NCI-H526 (cell line): ENCODE measurements at regions not wholly inside any gene's neighbourhood (a gene's known extent, or its start where the extent isn't known, plus 50 kb on each side); places are given as distances from the start of the nearest gene placed in this dataset.

ENCODE experiments used
- DNase-seq, 2 experiments: peaks; one replicate each; lab custom pipeline; 2025; lab: John Stamatoyannopoulos, UW

DNA sequence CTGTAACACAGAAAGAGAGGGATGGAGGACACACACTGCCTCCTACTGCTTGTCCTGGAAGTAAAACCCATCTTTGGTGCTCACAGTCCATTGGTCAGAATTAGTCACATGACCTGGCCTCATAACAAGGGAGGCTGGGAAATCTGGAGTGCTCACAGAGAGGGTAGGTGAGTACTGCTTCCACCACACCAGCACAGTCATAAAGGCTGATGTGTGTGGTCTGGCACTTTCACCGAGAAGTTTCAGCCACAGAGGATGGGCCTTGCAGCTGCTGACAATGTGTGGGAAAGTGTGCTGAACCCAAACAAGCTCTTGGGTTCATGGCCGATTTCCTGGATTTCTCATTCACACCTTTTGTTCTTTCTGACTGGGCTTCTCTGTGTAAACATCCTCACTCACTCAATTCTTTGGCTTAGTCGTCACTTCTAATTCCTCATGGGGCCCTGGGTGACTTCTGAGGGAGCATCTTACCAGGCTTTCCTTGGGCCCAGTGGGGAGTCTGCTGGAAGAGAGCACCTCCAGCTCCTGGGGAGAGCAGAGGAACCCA, 100.7 kb downstream of the ASB7 start:
- DNase-seq = no peak

DNA sequence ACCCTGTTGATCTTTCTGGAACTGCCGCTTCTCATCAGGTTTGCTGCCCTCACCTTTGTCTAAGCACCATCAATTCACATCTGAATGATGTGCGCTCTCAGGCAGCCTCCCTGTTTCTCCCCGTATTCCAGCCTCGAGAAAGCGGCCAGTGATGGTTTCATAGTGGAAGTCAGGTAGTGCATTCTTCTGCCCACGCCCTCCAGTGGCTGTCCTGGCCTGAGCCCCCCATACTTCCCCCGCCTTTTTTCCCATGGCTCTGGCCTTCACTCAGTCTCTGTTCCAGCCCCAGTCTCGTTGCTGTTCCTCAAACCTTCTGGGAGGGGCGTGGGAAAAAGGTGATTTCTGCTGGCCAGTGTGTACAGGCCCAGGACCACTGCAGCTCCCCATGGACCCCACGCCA, 101.3 kb downstream of the ASB7 start:
- no peak for DNase-seq

DNA sequence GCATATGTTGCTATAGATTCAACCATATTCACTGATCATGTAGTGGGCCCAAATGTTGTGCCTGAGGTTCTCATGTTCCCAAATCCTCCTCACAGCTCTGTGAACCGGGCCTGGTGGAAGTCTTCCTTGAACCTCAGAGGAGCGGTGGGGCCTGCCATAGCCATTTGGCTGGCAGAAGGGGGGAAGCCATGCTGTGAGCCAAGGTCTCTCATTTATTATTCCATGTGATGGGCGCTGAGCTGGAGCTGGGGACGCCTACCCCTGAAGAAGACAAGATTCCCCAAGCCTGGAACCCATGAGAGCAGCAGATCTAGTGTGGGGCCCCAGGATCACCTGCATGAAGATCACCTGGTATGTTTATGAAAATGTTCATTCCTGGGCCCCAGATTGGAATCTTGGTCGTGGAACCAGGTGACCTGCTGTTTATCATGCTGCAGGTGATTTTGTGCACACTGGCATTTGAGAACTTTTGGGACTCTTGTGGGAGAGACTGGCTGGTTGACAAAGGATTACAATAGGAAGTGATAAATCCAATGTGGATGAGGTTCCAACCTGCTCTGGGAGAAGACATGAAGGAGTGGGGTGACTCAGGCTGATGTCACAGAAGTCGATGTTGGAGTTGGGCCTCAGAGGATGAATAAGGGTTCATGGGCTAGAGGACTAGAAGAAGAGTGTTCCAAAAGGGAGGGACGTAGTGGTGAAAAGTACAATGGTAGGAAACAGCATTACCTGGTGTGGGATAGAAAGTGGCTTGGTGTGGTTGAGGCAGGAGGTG, 102.1 kb downstream of the ASB7 start:
- no peak for DNase-seq

DNA sequence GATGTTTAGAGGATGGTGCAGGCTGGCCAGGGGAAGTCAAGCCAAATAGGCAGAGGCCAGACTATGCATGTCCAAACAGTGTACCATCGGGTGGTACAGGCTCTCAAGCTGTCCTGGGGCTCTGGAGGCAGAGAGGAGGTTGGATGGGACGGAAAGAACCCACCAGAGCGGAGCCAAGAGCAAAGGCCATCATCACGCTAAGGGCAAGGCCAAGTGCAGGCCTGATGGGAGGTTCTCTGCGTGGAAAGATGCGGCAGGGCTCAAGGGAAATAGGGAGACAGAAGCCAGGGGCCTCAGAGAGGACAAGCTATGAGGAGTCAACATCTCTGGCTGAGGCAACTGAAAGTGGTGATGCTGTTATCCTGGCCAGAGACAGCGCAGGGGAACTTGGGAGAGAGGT, 102.7 kb downstream of the ASB7 start:
- no peak for DNase-seq

DNA sequence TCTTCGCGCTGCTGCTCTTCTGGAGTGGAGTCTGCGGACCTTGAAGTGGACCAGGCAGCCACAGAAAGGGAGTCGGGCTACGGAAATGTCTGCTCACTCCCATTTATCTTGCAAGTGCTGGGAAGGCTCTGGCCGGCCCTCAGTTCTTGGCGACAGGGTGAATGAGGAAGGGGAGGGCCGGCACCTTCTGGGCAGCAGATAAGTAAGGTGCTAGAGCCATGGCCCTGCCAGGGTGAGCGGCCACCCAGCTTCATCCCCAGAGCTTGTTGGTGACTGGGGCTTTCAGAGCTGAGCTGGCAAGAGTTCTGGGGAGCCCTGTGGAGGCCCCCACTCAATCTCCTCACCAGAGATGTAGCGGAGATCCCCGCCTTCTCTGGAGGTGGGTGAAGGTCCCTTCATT, 103.5 kb downstream of the ASB7 start:
- no peak for DNase-seq

DNA sequence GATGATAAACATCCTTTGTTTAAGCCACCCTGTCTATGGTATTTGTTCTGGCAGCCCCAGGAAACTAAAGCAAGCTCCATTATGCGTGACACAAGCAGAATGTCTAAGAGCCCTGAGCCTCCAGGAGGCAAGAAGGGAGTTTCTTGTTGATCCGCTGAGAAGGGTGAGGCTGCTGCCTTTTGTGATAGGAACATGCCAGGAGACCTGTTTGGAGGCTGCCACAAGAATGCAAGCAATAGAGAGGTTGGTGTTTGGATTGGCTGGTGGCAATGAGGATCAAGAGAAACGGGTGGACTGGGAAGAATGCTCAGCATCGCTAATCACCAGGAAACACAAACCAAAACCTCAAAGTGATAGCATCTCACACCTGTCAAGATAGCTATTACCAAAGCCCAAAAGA, 104.8 kb downstream of the ASB7 start:
- DNase-seq = no peak

DNA sequence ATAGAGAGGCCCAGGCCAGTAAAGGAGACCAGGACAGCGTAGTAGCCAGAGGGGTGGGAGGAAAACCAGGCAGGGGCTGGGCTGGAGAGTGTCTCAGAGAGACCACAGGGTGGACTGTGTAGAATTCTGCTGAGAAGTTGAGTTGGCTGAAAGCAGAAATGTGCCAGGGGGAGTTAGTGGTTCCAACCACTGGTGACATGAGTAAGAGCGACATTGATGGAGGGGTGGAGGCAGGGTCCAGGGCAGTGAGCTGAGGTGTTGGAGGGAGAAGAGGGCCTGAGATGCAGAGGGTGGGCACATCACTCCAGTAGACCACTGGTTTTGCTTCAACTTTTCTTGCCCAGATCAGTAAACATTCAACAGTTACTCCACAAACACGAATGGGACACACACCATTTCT, 106.5 kb downstream of the ASB7 start:
- DNase-seq = no peak

DNA sequence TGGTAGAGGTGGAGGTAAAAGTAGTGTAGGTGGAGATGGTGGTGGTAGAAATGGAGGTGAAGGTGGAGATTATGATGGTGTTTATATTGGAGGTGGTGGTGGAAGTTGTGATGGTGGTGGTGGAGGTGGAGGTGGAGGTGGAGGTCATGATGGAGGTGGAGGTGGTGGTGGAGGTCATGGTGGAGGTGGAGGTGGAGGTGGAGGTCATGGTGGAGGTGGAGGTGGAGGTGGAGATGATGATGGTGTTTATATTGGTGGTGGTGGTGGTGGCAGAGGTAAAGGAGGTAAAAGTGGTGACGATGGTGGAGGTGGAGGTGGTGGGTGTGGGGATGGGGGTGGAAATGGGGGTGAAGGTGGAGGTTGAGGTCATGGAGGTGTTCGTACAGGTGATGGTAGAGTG, 107.8 kb downstream of the ASB7 start:
- no peak for DNase-seq

DNA sequence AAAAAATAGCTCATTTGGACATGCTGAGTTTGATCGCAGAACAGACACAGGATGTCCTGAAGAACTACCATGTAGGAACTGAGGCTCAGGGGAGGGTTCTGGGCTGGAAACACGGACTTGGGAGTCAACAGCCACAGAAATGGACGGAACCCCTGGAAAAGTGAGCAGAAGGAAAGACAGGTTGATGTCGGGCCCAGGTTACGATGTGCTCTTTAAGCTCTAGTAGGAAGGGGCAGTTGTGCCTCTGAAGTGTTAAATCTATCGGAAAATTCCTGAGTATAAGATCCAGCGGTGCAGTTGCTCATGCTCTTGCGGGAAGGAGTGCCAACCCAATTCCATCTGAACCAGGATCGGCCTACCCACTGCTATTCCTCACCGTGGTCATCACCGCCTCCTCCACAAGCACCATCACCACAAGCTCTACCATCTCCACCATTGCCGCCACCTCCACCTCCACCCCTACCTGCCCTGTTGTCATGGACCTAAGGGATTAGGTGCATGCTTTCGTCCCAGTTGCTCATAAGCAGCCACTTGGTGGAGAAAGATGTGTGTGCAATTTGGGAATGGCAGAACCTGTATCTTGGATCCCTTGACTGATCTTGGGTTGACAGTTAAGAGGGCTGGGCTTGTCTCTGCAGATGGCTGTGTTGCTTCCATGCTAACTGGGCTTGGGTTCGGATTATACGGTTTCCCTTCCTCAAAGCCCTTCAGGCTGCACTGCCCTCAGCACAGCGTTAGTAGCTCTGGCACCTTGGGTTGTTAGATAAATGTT, 108.5 kb downstream of the ASB7 start:
- DNase-seq = no peak

DNA sequence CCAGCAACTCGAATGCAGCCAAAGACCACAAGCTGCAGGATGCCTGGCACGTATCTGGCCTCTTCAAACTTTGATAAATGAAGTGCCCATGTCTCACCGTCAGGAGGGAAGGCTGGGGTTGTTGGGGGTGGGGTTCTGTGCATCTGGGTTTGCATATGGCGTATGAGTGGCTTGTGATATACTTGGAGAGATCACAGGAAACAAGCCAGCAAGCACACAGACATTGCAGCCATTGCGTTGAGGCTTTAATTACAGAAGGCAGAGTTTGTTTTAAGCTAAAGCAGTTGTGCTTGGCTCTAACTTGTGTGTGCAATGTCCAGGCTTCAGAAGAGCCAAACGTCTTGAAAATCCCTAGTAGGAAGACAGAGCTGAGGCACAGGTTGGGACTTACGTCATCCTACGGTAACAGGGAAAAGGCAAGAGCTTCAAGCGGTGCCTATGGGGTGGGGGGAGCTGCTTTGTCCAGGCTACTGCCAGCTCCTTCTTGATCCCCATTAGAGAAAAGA, 109.2 kb downstream of the ASB7 start:
- no peak for DNase-seq

DNA sequence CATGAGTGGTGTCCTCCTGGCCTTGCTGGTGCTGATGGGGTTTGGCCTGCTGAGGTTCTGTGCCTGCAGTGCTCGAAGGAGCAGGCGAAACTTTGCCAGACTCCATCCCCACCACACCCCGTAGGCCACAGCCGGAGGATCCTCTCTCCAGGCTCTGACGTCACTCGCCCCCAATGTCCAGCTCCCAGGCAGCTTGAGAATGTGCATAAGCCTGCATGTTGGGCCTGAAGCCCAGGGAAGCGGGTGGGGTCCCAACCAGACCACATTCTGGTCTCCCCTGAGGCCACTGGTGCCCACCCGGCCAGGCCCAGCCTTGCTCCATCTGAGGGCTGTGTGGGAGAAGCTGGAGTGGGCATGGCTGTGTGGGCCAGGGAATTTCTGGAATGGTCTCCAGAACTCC, 109.8 kb downstream of the ASB7 start:
- no peak for DNase-seq

DNA sequence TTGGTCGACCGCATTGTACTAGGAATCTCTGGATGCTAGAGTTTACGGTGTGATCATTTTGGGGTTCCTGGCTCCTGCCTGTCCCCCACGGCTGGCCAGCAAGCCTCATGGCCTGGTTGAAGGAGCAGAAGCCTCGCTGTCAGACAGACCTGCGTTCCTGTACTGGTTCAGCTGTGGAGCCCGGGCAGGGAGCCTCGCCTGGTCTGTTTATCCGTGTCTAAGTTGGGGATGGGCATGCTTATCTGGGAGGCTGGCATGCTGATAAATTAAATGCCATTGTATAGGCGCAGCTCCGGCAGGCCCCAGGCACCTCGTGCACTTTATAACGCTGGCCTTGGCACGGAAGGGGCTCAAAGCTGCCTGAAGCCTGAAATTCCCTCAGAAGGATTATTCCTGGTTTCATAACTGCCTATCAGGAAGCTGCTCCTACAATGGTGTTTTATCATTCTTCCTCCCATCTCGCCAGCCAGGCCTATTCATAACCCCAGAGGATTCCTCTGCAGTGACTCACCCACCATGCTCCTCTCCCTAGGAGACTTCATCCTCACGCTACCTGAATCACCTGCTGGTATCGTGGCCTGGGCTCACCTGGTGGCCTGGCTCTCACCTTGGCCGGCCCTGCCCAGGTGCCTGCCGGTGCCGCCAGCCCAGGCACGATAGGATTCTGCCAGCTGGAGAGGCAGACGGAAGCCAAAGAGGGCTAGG, 110.9 kb downstream of the ASB7 start:
- DNase-seq = no peak

DNA sequence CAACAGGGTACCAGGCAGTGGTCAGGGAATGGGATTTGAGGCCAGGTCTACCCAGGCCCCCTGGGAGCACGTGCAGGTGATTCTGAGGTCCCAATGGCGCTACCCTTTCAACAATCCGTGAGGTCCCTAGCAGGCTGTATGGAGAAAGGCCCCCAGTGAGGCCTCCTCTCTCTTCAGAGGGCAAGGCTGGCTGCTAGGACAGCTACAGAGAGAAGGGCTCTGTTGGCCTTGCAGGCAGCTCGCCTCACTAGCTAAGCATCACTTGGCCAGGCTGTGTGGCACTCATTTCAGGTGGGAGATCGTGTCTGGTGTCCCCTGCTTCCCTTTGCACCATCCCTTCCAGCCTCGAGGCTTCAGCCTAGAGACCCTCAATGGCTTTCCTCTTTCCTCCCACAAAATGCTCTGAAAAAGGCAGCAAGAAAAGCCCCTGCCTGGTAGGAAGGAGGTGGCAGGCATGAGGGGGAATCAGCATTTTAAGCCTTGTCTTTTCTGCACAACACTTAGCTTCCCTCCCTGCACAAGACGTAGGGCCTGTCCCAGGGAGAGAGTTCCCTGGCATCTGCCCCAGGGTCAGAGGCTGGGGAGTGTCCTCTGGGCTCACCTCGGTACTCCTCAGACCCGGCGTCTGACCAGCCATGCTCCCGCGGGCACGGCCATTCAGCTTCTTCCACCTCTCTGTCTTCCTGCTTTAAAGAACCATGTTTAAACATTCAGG, 111.8 kb downstream of the ASB7 start:
- DNase-seq = no peak

DNA sequence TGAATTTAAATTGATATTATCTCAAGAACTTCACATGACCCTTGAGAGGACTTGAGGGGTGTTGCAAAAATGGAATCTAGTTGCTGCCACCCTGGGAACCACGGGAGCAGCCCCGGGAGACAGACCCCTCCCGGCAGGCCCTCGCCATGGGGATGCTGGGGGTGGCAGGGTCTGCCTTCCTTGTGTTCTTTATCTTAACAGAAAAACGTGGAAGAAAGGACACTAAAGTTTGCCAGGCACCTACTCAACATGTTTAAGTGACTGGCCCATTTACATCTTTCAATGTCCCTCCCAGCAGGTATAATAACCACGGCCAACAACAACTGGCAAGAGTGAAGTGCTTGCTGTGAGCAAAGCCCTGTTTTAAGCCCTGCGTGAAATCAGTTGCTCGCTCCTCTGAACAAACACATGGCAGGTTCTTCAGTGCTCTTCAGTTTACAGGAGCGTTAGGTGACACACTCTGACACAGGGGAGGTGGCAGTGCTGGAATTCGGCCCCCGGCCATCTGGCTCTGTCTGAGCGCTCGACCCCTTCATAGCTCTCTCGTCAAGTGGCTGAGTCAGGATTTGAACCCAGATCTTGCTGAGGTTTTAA, 112.5 kb downstream of the ASB7 start:
- DNase-seq = no peak

DNA sequence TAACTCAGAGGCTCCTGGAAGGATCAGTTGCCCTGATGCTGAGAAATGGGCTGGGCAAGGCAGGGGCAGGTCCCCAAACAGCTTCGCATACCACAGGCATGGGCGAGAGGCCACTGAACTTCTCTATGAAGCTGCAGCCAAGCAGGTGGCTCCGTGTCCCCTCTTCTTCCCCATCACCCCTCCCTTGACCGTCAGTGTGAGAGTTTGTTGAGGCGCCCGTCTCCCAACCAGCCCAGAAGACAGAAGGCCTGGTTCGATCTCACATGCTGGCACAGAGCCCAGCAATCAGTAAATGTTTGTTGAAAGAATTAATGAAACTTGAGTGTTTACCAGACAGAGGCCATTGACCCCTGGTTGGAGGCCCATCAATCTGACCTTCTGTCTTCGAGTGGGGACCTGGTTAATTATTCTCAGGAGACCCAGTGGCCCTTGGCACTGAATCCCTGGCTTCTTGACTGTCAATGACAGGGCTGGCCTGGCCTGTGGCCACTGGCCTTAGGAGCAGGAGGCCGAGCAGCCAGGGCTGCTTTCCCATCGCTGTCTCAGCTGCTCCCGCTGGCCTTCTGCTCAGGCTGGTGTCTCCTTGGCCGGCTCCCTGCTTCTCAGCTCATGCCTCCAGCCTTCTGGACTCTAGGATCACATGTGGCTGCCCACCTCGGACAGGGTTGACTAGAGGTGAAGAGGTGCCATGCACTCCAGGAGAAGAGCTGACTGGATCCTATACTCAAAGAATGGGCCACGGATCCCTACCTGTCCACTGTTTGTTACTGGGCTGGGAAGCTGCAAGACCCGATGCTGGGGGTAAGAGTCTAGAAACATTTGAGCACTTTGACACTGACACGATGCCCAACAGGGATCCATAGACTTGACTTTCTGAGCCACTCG, 113.4 kb downstream of the ASB7 start:
- no peak for DNase-seq

DNA sequence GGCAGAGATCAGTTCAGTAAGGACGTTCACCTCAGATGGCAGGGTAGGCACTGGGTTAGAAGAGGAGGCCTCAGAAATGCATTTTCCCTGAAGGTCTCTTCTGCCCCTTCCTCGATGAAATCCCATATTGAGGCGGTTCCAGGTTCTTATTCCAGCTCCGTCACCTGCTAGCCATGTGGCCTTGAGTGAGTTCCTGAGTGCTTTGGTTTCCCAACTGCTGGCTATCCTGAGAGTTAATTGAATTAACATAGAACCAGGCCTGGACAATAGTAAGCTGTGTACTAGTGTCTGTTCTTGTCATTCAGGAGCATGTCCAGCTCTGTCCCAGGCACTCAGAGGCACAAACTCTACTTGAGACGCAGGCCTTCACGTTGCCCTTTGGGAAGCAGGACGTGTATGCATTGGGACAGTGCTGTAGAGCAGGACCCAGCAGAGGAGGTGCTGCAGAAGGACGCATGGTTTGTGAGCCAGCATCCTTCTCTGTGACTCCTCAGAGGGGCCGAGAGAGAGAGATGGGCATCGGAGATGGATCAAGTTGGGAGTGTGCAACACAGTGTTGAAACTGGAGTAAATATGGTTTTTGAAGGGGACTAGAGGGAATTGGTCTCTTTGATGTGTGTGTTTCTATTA, 114.2 kb downstream of the ASB7 start:
- no peak for DNase-seq

DNA sequence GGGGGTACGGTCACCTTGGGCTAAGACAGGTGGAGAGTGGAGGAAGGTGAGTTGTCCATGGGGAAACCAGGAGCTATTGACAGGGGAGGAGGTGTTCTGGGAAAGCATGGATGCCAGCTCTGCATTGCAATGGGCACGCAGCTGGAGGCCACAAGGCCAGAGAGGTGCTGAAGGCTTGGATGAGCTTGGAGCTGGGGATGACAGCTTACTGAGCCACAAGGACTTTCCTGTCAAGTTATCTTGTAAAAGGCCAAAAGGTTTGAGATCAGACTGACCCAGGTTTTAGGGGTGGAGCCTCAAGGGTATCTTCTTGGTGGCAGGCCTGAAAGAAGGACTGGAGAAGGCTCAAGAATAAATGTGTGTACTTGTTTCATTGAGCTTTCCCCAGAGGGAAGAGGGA, 115.2 kb downstream of the ASB7 start:
- DNase-seq = no peak

DNA sequence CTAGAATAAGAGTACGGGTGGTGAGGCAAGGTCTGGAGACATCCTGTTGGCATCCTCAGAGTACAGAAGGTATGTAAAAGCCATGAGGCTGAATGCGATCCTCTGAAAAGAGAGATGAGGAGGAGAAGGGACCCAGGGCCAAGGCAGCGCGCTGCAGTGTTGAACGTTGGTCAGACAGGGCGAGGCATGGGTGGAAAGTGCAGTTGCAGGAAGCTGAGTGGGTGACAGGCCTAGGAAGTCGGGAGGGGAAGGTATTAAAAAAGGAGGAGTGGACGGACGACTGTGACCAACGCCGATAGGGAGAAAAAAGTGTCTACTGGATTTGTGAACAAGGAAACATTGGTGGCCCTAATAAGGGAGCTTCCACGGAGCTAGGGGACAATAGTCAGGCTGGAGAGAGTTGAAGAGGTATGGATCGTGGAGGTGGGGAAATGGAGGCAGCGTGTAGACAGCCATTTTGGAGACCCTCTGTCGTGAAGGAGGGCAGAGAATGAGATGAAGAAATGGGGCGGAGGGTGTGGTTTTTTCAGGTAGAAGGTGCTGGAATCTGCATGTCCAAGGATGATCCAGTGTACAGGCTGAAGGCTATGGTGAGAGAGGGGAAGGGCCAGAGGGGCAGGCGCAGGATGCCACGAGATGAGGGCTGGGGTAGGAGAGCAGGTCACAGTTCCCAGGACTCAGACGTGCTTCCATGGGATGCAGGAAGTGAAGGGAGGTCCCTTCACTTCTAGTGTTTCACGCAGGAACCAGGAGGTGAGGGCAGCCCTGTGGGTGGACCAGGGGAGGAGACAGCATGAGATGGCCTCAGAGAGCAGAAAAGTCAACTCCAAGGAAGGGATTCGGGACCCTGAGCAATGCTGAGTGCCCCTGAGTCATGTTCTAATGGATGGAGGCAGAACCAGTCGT, 115.9 kb downstream of the ASB7 start:
- no peak for DNase-seq

DNA sequence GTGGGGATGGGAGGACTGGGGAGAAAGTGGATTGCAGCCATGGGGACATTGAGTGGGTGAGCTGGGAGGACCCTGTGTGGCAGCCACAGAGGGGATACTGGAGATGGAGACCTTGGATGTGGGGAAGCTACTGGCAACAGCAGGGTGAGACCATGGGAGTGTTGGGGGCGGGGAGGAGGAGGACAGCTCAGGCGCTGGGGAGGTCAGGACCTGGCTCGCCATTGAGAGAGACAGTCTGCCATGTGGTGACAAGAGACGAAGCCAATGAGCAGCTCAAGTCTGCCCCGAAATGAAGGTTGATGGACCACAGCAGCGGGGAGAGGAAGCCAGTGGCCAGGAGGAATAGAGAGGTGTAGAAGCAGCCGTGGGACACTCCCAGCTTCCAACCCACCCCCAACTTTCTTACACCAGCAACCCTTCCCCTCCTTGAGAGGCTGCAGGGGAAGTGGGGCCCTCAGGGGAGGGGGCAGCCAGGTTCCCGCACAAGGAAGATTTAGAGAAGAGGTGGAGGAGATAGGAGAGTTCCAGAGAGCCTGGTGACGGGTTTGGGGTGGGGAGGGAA, 118.1 kb downstream of the ASB7 start:
- DNase-seq = no peak
